IMR-90 (cell line): ENCODE measurements at regions not wholly inside any gene's neighbourhood (a gene's known extent, or its start where the extent isn't known, plus 50 kb on each side); places are given as distances from the start of the nearest gene placed in this dataset.
A peak's percentile ranks its signal among the peaks of the same experiment; 100 is the strongest.

ENCODE experiments used
- ATAC-seq: fragments of 200-7000 bp; cut with Tn5 transposase; 2 replicates; pipeline ENCODE4 v1.9.1; 2020; ENCODE audit warnings: low read depth, mild to moderate bottlenecking, moderate library complexity
- BruUV-seq: library from RNA; stranded (reverse); fragments of 400-500 nt; replicated peaks from 2 replicates; lab custom pipeline; 2021; lab: Mats Ljungman, UMichigan
- CTCF ChIA-PET: fragments of 300-600 bp; formaldehyde crosslinking; extraction: SDS; loops from one replicate; lab custom pipeline; 2021; ENCODE audit warnings: antibody characterized with exemption; lab: Yijun Ruan, JAX
- POLR2A ChIA-PET: fragments of 300-600 bp; sonication (Branson Sonifier 250); formaldehyde crosslinking; loops from one replicate; lab custom pipeline; 2022; ENCODE audit warnings: antibody characterized with exemption; ENCODE audit not compliant: unreplicated experiment; lab: Charles Lee
- DNase-seq: peaks from one replicate; pipeline ENCODE4 v3.0.0; 2013
- H2AFZ ChIP-seq: replicated peaks from 2 replicates; pipeline ENCODE3; 2013; ENCODE audit warnings: low read length, mild to moderate bottlenecking; ENCODE audit not compliant: poor library complexity
- H2AK5ac ChIP-seq: 2 replicates; pipeline ENCODE4 v1.6.1; 2013; ENCODE audit warnings: low read depth, low read length, inconsistent platforms
- H2AK9ac ChIP-seq: replicated peaks from 2 replicates; pipeline ENCODE3; 2013; ENCODE audit warnings: mild to moderate bottlenecking, low read depth, low read length, moderate library complexity; ENCODE audit not compliant: poor library complexity
- H2BK120ac ChIP-seq: 2 replicates; pipeline ENCODE4 v1.6.1; 2013; ENCODE audit warnings: low read depth, low read length, inconsistent platforms
- H2BK15ac ChIP-seq: 3 replicates; pipeline ENCODE4 v1.6.1; 2013; ENCODE audit warnings: low read depth, low read length, inconsistent platforms
- H2BK20ac ChIP-seq: 2 replicates; pipeline ENCODE4 v1.6.1; 2013; ENCODE audit warnings: low read depth, mild to moderate bottlenecking, inconsistent platforms, low read length, moderate library complexity
- H2BK5ac ChIP-seq: 2 replicates; pipeline ENCODE4 v1.6.1; 2013; ENCODE audit warnings: mild to moderate bottlenecking, low read depth, low read length, inconsistent platforms; ENCODE audit not compliant: poor library complexity, severe bottlenecking
- H3K14ac ChIP-seq: replicated peaks from 2 replicates; pipeline ENCODE4 v1.6.1; 2013; ENCODE audit warnings: low read depth, low read length, inconsistent platforms
- H3K18ac ChIP-seq: 2 replicates; pipeline ENCODE4 v1.6.1; 2013; ENCODE audit warnings: low read depth, low read length, control low read depth
- H3K23ac ChIP-seq: 2 replicates; pipeline ENCODE4 v1.6.1; 2013; ENCODE audit warnings: low read depth, low read length, inconsistent platforms
- H3K27ac ChIP-seq: 2 replicates; pipeline ENCODE4 v1.5.1; 2013; ENCODE audit warnings: mild to moderate bottlenecking, control low read depth, low read length; ENCODE audit not compliant: insufficient read depth
- H3K27me3 ChIP-seq: 2 replicates; pipeline ENCODE4 v1.6.1; 2013; ENCODE audit warnings: low read length; ENCODE audit not compliant: control insufficient read depth, insufficient read depth
- H3K36me3 ChIP-seq: 2 replicates; pipeline ENCODE4 v1.6.1; 2013; ENCODE audit warnings: low read length, mixed read lengths; ENCODE audit not compliant: control insufficient read depth, insufficient read depth
- H3K4ac ChIP-seq: 2 replicates; pipeline ENCODE4 v1.6.1; 2013; ENCODE audit warnings: low read depth, low read length, inconsistent platforms
- H3K4me1 ChIP-seq: 2 replicates; pipeline ENCODE4 v1.6.1; 2013; ENCODE audit warnings: low read length, mixed read lengths; ENCODE audit not compliant: control insufficient read depth, insufficient read depth
- H3K4me2 ChIP-seq: 2 replicates; pipeline ENCODE4 v1.6.1; 2013; ENCODE audit warnings: low read depth, mild to moderate bottlenecking, control low read depth, low read length, moderate library complexity
- H3K4me3 ChIP-seq: 2 replicates; pipeline ENCODE4 v1.5.1; 2013; ENCODE audit warnings: low read depth, mild to moderate bottlenecking, control low read depth, low read length, moderate library complexity; ENCODE audit not compliant: insufficient read depth
- H3K56ac ChIP-seq: 2 replicates; pipeline ENCODE4 v1.6.1; 2013; ENCODE audit warnings: low read length, inconsistent platforms; ENCODE audit not compliant: insufficient read depth; ENCODE audit errors: extremely low read depth
- H3K79me1 ChIP-seq, 2 experiments: 2 replicates each; pipeline ENCODE4 v1.6.1; 2013; ENCODE audit warnings: low read length in 2 of 2, inconsistent platforms in 1 of 2, low read depth in 1 of 2
- H3K9ac ChIP-seq: 2 replicates; pipeline ENCODE4 v1.6.1; 2013; ENCODE audit warnings: low read depth, low read length, control low read depth
- H3K9me1 ChIP-seq: 2 replicates; pipeline ENCODE4 v1.6.1; 2013; ENCODE audit warnings: low read length, inconsistent platforms; ENCODE audit not compliant: insufficient read depth
- H3K9me3 ChIP-seq: 2 replicates; pipeline ENCODE4 v1.6.1; 2013; ENCODE audit warnings: low read length; ENCODE audit not compliant: control insufficient read depth, insufficient read depth
- H4K20me1 ChIP-seq: 2 replicates; pipeline ENCODE4 v1.6.1; 2013; ENCODE audit warnings: low read length, inconsistent platforms; ENCODE audit not compliant: insufficient read depth
- H4K5ac ChIP-seq: 2 replicates; pipeline ENCODE4 v1.6.1; 2013; ENCODE audit warnings: mild to moderate bottlenecking, low read depth, low read length, control low read depth
- H4K8ac ChIP-seq, 2 experiments: 2 replicates each; pipeline ENCODE4 v1.6.1; 2013; ENCODE audit warnings: low read depth in 2 of 2, low read length in 2 of 2, control low read depth in 1 of 2, inconsistent platforms in 1 of 2
- H4K91ac ChIP-seq: 2 replicates; pipeline ENCODE4 v1.6.1; 2013; ENCODE audit warnings: low read depth, low read length, inconsistent platforms; ENCODE audit not compliant: insufficient read depth
- FOS ChIP-seq: fragments of 150-350 bp; IDR thresholded peaks from 2 replicates; pipeline ENCODE4 v1.6.1; 2016; ENCODE audit warnings: low read depth, low read length
- WGBS, 2 experiments: methylation state at CpG; one replicate each; pipeline versions ENCODE4 v1.1.5 to v1.1.7; 2013; ENCODE audit warnings: missing lambda C conversion rate in 2 of 2; ENCODE audit not compliant: insufficient read length in 1 of 2; ENCODE audit errors: extremely low coverage in 2 of 2; 5-methylcytosine and 5-hydroxymethylcytosine counted together
- dilution Hi-C: fragments of 300-500 bp; cut with HindIII; formaldehyde crosslinking; loops from one replicate; pipeline ENCODE4 v1.14.3; 2018; ENCODE audit warnings: low sequenced_read_pairs; ENCODE audit not compliant: unreplicated experiment
- in situ Hi-C: fragments of 300-500 bp; cut with MboI; formaldehyde crosslinking; loops from 3 replicates; pipeline ENCODE4 v1.14.3; 2019; ENCODE audit warnings: low sequenced_read_pairs, inconsistent platforms, mixed read lengths
- intact Hi-C: fragments of 100-400 bp; cut with micrococcal nuclease; formaldehyde crosslinking; loops from 2 replicates; pipeline ENCODE4 v1.10.0; 2022
- TF ChIP-seq, protein P1 (sequence below): conservative IDR thresholded peaks from 2 replicates; pipeline ENCODE4 v1.5.1; 2012; ENCODE audit warnings: mild to moderate bottlenecking, low read depth, low read length, improper control_type of control experiment

DNA sequence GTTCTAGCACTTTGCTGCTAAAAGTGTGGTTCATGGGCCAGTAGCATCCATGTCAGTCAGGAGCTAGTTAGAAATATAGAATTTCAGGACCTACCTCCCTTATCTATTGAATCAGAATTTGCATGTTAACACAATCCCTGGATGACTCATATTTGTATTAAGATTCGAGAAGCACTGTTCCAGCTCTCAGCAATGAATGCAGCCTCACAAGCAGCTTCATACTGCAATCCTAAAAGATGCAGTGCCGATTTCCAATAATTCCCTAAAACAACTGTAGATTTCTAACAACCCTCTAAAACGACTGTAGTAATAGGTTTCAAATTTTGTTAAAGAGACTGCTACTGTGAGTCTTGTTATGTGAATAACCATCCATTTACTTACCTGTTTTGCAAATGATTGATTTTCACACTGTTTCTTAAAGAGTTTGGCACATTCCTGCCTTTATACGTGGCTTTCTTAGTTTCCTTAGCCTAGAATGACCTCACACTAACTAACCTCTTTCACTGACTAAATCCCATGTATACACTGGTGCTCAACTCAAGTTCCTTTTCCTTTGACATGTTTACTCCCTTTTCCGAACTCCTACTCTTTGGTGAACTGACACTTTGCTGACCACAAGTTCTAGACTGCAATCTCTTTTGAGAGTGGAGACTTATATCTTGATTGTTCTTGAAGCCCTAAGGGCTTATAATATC lies 511.8 kb downstream of the METTL15 start:
- ATAC-seq, result peak; percentile 70
- no peak overlapping the region for H3K27ac ChIP-seq

More for the DNA sequence above, 511.8 kb downstream of the METTL15 start:
- peak overlapping the region; percentile 74; the same call in 1 of the 2 replicates for H4K5ac ChIP-seq
- in situ Hi-C loops, result no loop called here
- peak overlapping the region; percentile 88 for H2BK5ac ChIP-seq
- peaks cover 4% of the 10 kb centered on the region for H3K4me1 ChIP-seq
- no peaks in the 10 kb centered on the region for H3K36me3 ChIP-seq
- peak overlapping the region; percentile 10; the same call in 1 of the 2 replicates for H3K14ac ChIP-seq
- no peaks in the 10 kb centered on the region for H3K9me3 ChIP-seq
- no peaks in the 10 kb centered on the region; the same call in 1 of the 2 replicates for H3K9me1 ChIP-seq
- H2AK9ac ChIP-seq, result no peak overlapping the region
- peak overlapping the region; percentile 54 for H2BK20ac ChIP-seq
- no peaks in the 10 kb centered on the region for H4K20me1 ChIP-seq
- DNase-seq, result peak; percentile 83
- peak; percentile 60; the same call in 1 of the 2 replicates for TF ChIP-seq FOS
- TF ChIP-seq, protein P1, sequence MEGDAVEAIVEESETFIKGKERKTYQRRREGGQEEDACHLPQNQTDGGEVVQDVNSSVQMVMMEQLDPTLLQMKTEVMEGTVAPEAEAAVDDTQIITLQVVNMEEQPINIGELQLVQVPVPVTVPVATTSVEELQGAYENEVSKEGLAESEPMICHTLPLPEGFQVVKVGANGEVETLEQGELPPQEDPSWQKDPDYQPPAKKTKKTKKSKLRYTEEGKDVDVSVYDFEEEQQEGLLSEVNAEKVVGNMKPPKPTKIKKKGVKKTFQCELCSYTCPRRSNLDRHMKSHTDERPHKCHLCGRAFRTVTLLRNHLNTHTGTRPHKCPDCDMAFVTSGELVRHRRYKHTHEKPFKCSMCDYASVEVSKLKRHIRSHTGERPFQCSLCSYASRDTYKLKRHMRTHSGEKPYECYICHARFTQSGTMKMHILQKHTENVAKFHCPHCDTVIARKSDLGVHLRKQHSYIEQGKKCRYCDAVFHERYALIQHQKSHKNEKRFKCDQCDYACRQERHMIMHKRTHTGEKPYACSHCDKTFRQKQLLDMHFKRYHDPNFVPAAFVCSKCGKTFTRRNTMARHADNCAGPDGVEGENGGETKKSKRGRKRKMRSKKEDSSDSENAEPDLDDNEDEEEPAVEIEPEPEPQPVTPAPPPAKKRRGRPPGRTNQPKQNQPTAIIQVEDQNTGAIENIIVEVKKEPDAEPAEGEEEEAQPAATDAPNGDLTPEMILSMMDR, result no peak
- peak overlapping the region; percentile 79; the same call in 1 of the 2 replicates for H3K18ac ChIP-seq
- H2AK5ac ChIP-seq, result peak overlapping the region; percentile 49; the same call in 1 of the 2 replicates
- H3K27me3 ChIP-seq, result no peaks in the 10 kb centered on the region
- no peaks in the 10 kb centered on the region for H3K79me1 ChIP-seq
- peak overlapping the region; percentile 72 for H2BK120ac ChIP-seq
- 0 out of 2 replicates have a peak overlapping the region, but pooled peaks have one; percentile 31 for H4K91ac ChIP-seq
- dilution Hi-C loops, result no loop called here
- H2AFZ ChIP-seq, result no peak overlapping the region
- peak overlapping the region; percentile 24; the same call in 1 of the 2 replicates for H3K4ac ChIP-seq
- H3K4me3 ChIP-seq, result no peak overlapping the region
- no TSS peak for BruUV-seq
- no peak overlapping the region for H3K9ac ChIP-seq
- H4K8ac ChIP-seq, result peak overlapping the region; percentile 14 to 37; a peak in 2 of 4 replicates
- intact Hi-C loops, result no loop called here
- POLR2A ChIA-PET, result interaction anchor here (0.6 kb wide), 1 partner anchor 10 kb away, joined by 5 read pairs; no protein-coding TSS in a partner anchor
- CTCF ChIA-PET, result no interaction called here
- WGBS, 2 experiments, result 14% methylated on average over 1 of the region's 5 CpGs; no CpG with 5 or more reads in 1 of the 2 experiments
- peak overlapping the region; percentile 8; the same call in 1 of the 2 replicates for H3K56ac ChIP-seq
- peak overlapping the region; percentile 13; the same call in 1 of the 2 replicates for H3K23ac ChIP-seq
- H2BK15ac ChIP-seq, result peak overlapping the region; percentile 18; the same call in 2 of the 3 replicates
- peak overlapping the region; percentile 57; the same call in 1 of the 2 replicates for H3K4me2 ChIP-seq
